ENCODE measurements at regions not wholly inside any gene's neighbourhood (a gene's known extent, or its start where the extent isn't known, plus 50 kb on each side); places are given as distances from the start of the nearest gene placed in this dataset.

DNA sequence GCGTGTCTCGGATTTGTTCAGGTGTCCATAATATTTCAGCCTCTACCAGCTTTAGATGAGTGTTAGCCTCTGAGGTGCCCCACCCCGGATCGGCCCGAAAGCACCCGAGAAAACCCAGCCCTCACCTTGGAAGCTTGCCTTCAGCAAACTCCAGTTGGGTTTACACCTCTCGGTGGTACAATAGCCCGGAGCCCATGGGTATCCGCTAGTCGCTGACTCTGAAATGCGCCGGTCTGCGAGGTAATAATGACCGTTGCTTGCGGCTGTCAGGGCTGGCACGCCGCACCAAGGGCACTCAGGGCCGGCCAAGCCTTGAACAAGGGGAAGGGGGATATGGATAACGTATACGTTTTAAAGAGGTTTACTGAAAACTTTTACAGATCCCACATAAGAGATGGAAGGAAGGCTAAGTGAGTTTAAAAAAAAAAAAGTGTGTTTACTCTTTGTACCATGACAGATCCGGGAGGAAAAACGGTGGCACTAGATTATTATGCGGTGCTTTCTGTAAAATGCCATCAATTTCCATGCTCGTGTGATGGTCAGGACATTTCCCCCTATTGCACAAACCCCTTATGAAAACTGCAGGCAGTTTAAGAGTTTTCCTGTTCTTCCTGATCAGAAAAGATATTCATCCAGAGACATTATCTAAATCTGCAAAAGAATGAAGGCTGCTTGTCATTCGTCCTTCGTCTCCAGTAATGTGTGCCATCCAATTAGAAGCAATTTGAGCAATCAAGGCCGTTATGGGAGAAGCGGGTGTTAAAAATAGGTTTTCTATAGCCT is 124.2 kb downstream of the TMEM161B start:
- peak; percentile 59 for DNase-seq (ENCODE audit: low read depth)

DNA sequence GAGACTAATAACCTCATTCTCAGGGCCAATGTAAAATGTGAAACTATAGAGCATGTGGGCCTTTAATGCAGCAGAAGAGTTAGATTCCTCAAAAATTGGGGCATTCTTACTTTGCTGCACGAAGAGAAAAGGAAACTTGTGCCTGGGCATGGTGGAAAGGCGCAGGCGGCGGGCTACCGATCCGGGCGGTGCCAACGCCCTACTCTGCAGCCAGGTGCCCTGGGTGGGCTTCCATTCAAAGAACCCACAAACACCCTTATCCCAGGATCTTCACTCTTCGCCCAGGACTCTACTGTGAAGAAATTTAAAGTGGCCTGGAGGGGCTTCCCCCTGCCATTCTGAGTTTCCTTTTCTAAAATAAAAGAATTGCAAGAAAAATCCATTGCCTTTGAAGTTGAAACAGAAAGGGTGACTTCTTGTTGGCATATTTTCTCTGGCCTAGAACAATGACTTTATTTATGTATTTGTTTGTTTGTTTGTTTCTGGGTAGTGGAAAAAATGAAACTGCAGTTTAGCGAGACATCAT is 124.9 kb downstream of the TMEM161B start:
- DNase-seq (ENCODE audit: low read depth), result no peak

DNA sequence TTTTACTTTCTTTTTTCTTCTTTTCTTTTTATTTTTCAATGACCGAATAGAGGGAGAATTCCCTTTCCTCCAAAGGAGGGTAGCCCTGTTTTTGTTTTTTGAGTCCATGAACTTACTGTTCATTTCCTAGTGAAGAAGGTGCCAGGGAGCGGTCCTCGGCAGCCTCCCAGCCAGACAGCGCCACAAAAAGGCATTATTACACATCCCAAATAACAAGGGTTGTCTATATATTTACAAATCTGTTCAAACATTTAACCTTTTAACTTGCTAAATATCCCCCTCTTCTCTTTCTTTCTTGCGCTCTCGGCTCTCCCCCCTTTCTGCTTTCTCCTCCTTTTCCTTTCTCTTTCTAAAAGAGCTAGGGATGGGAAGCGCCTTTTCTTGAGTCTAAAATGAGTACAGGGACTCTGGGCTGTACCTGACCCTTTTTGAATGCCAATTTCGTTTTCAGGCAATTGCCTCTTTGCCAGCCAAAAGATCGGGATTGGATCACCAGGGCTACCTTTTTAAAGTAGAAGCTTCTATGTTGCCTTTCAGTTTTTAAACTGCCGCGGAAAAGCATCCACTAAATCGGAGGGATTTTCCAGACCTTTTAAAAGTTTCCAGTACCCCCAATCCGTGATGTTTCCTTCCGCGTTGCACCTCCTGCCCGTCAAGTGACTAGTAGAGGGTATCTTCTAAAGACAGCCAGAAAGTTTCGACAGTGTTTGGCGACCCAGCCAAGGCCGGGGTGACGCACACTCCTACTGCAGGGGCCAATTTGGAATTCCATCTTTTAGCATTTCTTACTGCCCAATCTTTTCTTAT is 125.6 kb downstream of the TMEM161B start:
- DNase-seq (ENCODE audit: low read depth), result peak; percentile 70

DNA sequence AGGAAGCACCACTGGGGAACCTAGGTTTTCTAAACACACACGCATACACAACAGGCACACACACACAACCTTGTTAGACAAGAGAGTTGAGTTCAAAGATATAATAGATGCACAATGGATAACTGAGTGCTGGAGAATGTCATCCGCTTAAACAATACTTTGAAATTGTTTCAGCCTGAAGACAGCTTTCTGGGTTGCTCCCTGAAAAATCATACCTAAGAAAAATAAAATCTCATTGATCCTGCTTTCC is 126.1 kb downstream of the TMEM161B start:
- DNase-seq (ENCODE audit: low read depth), result peak; percentile 62

DNA sequence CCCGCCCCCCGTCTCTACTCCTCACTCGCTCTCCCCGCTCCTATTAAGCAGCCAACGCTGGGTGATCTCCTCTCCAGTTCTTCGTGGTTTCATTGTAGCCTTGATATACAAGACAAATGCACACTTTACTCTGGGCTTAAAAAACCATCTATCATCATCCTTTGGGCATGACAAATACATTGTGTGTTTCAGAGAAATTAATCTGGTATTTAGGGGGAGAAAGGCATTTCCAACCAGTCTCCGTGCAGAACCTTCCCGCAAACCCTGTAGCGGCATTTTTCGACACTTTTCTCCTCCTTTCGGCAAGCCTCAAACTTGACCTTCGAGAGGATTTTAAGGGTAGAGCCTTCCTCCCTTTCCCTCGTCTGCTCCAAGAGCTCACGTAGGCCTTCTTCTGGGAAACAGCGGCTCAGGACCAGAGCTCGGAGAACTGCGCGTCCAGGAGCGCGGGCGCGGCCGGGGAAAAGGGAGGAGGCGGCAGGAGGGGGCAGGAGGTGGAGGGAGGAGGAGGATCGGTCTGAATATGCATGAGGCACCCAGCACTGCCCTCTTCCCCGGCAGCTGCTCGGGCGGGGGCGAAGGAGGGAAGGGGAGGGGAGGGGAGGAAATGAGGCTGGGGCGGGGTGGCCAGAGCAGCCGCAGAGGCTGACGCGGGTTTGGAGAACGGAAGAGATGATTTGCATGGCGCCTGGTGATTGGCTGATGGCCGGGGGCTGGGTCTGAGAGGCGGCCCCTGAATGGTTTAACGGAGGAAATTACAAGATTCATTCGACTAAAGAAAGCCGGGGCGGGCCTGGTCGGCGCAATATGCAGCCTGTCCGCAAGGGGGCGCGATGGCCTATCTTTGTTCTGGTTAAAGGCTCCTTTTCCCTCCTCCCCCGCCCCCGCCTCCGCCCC is 127.5 kb downstream of the TMEM161B start:
- DNase-seq (ENCODE audit: low read depth), result peak; percentile 98

DNA sequence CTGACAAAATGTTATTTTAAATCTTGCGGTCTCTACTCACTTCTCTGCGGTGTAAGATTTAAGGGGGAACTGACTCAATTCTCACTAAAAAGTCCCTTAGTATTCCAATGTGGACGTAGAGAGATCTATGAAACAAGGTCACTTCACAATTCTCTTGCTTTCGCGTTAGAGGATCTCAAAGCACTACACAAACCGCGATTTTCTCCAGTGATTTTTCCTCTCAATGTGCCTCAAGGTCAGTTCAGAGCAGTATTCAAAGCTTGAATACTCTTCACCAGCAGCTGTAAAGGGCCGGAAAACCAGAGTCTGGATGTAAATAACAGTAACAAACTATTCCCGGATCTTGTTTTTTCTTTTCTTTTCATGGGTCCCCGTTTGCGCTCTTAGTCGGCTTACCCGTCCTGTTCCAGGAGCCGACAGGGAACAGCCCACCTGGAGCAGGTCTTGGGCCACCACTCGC is 128.2 kb downstream of the TMEM161B start:
- no peak for DNase-seq (ENCODE audit: low read depth)

DNA sequence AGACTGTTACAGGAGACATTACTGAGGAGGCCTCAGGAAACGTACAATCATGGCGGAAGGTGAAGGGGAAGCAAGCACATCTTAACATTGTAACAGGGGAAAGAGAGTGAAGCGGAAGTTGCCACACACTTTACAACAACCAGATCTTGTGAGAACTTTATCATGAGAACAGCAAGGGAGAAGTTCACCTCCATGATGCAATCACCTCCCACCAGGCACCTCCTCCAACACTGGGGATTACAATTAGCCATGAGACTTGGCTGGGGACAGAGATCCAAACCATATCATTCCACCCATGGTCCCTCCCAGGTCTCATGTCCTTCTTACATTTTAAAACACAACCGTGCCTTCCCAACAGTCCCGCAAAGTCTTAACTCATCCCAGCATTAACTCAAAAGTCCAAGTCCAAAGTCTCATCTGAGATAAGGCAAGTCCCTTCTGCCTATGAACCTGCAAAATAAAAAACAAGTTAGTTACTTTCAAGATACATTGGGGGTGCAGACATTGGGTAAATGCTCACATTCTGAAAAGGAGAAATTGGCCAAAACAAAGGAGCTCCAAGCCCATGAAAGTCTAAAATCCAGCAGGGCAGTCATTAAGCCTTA is 138.3 kb downstream of the TMEM161B start:
- DNase-seq (ENCODE audit: low read depth), result no peak

DNA sequence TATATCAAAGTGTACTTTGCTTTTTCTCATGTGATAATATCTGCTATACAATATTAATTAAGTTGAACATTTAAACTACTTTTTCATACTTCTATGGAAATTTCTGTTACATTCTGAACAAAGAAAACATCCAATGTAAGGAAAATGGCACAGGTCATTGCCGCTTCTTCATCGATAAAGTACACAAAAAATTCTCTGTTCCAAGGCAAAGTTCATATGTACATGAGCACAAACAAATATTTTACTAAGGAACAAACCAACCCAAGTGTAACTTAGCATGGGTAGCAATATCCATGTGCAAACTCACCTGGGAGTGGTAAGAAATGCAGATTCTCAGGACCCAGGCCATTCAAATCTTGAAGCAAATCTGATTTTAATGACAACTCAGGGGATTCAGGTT is 139.8 kb downstream of the TMEM161B start:
- DNase-seq (ENCODE audit: low read depth), result no peak

DNA sequence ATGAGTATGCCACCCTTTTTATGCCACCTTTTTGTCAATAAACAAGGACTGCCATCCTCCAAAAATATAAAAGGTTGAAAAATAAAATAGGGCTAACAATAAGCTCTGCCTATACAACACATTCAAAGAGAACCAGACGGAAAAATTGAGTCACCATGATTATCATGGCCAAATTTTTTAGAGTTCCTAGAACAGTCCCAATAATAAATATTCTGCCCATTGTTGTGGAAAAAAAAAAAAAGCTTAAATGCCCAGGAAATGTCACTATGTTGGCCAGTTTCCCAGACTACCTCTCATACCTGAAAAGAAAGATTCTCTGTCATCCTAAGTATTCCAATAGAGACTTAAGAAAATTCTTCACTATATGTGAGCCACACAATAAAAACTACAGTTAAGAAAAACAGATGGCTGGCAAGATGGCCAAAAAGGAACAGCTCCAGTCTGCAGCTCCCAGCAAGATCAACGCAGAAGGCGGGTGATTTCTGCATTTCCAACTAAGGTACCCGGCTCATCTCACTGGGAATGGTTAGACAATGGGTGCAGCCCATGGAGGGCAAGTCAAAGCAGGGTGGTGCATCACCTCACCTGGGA is 149.0 kb downstream of the TMEM161B start:
- DNase-seq (ENCODE audit: low read depth), result peak; percentile 51

DNA sequence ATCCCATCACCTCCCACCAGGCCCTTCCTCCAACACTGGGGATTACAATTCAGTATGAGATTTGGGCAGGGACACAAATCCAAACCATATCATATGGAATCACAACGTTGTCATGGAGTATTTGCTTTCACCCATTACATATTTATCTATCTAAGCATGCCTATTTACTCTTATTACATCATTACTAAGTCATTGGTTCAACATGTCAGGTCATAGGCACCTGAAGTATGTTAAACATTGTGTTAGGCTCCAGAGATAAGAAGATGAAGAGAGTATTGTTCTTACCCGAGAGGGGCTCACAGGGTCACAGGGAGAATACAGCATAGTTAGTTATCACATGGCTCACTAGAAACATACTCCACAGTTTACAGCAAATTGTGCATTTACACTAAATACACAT is 150.5 kb downstream of the TMEM161B start:
- DNase-seq (ENCODE audit: low read depth), result no peak

DNA sequence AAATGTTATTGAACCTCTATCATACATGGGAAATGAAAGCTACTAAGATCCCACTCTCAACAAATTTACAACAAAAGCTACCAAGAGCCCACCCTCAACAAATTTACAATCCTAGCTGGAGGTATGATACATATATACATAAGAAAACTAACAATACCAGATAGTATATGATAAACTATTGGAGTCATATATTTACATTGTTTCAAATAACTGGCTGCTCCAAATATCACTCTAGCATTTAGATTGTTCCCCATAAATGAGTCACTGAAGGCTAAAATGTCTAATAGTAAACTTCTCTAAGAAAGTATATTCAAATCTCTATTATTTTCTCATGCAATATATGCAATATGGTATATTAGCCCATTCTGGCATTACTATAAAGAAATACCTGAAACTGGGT is 151.1 kb downstream of the TMEM161B start:
- DNase-seq (ENCODE audit: low read depth), result no peak

DNA sequence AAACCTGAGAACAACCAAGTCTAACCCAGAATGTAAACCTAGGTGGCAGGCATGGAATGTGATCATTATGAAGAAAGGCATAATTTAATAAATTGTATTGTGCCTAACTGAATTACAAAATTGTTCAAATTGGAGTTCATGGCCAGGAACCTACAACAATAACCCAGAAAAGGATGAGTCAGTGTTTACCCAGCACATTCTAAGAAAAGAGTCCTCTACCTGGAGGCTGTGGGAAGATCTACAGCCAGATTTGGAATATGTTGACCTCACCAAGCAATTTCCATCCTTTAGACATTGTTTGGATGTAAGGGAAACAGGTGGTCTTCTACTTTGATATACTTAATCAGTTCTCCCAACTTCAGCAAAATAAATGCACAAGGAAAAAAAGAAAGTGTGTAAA is 152.2 kb downstream of the TMEM161B start:
- peak; percentile 27 for DNase-seq (ENCODE audit: low read depth)

DNA sequence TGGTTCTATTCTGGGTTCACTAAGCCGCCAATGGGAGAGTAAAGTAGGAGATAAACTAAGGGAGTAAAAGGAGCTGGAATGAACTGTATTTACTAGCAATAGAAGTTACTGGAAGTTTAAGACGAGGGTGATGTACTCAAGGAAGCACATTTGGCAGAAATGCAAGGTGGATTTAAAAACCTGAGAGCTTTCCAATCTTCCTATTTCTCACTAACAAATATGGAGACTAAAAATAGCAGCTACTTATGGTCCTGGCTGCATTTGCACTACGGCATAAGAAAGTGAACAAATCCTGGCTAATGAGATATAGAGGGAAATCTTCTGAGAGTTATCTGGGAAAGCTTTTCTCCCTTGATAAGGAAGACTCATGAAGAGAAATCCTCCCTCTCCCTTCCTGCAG is 153.4 kb downstream of the TMEM161B start:
- no peak for DNase-seq (ENCODE audit: low read depth)

DNA sequence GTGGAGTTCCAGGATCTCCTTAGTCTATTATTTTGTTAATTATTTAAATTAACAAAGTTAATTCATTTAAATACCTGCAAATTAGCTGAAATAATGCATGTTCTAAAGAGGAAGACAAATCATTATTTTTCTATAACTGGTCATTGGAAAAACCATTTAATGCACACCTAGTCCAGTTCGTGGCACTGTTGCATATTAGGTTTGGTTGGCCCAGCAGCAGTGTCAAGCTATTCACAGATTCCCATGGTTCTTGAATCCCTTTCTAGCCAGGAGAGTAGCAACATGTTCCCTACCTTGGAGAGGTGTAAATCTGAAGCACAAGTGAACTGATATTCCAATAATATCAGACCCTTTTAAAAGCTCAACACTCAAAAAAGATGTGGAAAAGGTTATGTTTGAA is 155.2 kb downstream of the TMEM161B start:
- DNase-seq (ENCODE audit: low read depth), result no peak

DNA sequence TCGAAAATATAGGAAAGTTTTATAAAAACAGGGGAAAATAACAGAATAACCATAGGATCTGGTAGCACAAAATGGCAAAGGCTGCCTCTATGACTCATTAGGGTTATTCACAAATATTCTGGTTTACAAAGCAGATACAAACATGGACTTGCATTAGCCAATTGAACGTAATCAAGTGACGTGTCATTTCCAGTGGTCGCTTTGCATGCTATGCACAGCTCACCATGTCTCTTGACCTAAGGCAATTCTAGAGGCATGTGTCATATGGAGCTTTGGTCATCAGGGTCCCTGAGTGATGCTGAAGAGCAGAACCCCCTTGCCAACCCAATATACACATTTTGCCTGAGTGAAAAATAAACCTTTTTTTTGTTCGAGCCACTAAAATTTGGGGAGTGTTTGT is 158.8 kb downstream of the TMEM161B start:
- DNase-seq (ENCODE audit: low read depth), result peak; percentile 79

DNA sequence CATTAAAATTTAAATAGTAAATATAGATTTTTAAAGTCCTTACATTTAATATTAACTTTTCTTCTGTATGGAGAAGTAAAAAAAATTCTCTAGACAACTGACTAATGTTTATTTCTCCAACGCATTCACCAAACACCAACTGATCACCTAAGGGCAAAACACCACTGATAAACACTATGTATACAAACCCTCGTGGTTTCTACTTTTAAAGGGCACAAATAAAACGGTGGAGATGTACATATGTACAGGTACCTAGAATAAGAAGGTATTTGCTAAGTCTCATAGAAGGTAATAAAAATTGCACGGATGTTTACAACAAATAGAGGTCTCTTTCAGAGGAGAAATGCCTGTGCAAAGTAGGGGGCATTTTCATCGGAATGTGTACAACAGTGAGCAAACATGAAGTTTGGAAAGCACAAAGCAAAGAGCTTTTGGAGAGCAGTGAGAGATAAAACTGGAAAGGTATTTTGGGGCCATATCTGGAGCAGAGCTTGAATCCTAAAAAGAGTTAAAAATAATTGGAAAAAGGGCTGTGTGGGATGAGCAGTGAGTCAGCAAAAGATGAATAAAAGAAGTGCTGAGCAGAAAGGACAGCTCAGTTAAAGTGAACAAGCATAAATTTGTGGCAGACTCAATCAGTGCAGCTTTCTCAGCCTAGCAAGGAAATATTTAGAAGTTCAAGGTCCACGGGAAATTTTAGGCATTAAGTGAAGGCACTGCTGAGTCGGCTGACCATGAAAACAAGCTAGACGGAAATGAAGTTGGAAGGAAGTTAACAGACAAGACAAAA is 160.0 kb downstream of the TMEM161B start:
- DNase-seq (ENCODE audit: low read depth), result peak; percentile 29

DNA sequence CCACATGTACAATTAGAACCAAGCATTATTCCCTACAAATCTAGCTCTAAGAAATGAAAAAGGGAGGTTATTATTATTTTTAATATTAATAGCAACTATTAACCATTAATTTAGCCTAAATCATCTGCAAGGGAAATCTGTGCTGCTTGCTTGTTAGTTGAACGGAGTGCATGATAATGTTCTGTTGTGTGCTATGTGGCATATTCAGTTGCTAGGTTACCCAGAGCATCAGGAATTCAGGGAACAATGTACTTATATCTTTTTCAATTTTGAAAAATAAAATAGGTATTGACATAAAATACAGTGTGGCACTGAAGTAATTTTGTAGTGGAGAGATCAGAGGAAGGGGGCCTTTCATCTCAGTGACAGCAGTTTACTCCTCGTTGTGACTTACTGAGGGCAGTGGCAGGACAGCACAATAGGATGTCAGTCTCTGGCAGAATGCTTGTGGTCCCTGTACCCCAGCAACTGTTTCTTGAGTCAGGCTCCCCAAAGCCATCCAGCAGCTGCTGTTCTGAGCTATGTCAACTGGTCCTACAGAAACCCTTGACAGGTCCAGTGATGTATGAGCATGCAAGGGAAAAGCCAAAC is 173.6 kb downstream of the TMEM161B start:
- no peak for DNase-seq (ENCODE audit: low read depth)

DNA sequence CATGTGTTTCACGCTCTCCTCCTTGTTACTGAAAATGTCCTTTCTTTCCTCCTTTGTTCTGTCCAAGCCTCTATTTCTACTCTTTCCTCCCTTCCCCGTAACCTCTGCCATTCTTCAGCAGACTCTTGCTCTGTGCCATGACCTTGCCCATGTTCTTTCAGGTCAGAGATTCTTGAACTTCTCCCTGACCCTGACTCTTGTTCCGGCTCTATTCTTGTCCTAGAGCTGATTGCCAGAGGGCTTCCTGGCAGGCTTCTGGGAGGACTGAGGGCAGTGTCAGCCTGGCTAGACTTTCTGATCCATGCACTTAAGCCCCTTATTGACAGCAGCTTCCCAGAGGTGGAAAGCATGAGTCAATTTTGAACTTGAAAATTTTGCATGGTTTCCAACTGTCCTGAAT is 174.2 kb downstream of the TMEM161B start:
- no peak for DNase-seq (ENCODE audit: low read depth)

DNA sequence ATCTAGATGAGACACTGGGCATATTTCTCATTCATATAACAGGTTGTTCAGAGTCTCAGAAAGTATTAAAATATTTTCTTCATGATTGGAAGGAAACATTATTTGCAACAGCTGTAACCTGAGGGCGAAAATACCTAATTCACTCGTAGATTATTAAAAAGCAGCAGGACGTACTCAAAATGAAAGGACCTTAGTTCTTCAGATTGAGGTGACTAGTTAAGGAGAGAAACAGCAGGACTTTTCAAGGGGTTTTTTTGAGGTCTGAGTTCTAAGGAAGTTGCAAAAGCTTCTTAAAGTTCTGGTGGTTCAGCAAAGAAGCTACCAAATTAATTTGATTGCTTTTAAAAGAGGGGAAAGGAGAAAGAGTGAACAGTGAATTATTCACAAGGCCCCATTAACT is 174.9 kb downstream of the TMEM161B start:
- DNase-seq (ENCODE audit: low read depth), result no peak

DNA sequence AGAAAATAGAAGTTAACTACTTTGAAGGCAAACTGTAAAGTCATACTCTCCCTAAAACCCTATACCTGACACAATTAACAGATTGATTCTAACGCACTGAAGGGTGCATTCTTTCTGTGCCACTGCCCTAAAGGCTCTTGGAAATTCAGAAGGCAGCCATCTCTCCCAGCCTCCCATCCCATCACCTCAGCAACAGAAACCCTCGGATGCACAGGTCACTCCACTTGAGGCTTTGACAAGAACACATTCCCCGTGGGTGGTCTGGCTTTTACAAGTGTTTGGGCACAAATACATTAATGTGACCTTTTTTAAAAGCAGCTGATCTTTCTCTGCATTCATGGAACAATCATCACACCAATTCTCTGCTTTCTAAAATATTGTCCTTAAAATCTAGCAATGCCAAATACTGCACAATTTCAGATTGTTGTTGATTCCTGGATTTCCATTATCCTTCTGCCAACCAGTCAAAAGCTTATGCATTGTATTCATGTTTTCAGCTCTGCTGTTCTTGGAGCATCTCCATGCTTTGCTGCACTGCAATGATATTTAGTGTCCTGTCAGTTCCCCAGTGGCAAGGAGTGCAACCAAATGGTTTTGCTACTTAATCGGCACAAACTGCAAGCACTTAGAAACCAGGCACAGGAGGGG is 175.6 kb downstream of the TMEM161B start:
- no peak for DNase-seq (ENCODE audit: low read depth)
